ENCODE measurements at regions not wholly inside any gene's neighbourhood (a gene's known extent, or its start where the extent isn't known, plus 50 kb on each side); places are given as distances from the start of the nearest gene placed in this dataset.

DNA sequence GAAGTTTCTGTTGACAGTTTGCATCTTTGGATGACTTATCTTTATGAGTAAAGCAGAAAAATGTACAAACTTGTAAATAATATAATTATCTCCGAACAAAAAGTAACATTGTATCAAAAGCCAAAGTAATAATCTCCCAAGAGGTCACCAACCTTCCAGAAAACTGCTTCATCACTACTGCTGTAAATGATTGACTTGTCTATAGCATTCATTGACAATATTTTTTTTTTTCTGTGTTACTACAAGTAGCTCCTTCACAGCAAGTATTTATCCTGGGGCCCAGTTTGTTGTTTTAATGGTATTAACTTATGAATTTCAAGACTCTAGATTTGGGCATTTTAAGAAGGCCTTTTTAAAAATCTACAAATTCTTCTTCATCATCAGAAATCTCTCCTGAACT is 242.4 kb downstream of the KLF12 start:
- DNase-seq (no peak), ATAC-seq (ENCODE audit: low read depth) (no peak)
- TF ChIP-seq, protein P1, sequence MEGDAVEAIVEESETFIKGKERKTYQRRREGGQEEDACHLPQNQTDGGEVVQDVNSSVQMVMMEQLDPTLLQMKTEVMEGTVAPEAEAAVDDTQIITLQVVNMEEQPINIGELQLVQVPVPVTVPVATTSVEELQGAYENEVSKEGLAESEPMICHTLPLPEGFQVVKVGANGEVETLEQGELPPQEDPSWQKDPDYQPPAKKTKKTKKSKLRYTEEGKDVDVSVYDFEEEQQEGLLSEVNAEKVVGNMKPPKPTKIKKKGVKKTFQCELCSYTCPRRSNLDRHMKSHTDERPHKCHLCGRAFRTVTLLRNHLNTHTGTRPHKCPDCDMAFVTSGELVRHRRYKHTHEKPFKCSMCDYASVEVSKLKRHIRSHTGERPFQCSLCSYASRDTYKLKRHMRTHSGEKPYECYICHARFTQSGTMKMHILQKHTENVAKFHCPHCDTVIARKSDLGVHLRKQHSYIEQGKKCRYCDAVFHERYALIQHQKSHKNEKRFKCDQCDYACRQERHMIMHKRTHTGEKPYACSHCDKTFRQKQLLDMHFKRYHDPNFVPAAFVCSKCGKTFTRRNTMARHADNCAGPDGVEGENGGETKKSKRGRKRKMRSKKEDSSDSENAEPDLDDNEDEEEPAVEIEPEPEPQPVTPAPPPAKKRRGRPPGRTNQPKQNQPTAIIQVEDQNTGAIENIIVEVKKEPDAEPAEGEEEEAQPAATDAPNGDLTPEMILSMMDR (IDR thresholded peaks at IDR 0.05), result no peak
- Mint-ChIP-seq H3K27ac (no peak overlapping the region), H3K27me3 (no peaks in the 10 kb centered on the region), H3K9me3 (no peaks in the 10 kb centered on the region), H3K4me3 (no peak overlapping the region), H3K4me1 (no peaks in the 10 kb centered on the region), H3K36me3 (ENCODE audit: low read depth) (peaks cover 9% of the 10 kb centered on the region)
- intact Hi-C loops (cut with micrococcal nuclease), result loop anchor here (2.0 kb wide), 1 partner anchor 15 kb away; no protein-coding TSS in a partner anchor
- ChIA-PET CTCF (no interaction called here), POLR2A (no interaction called here)

GRCh38 chr13:73883162-73883561 is 251.0 kb downstream of the KLF12 start:
- intact Hi-C loops (cut with micrococcal nuclease), result no loop called here
- CTCF ChIA-PET, result interaction anchor here (0.6 kb wide), 1 partner anchor 1154 kb away, joined by 3 read pairs; no protein-coding TSS in a partner anchor
- no peaks in the 10 kb centered on the region for H3K27me3 Mint-ChIP-seq
- H3K36me3 Mint-ChIP-seq (ENCODE audit: low read depth), result peaks cover 41% of the 10 kb centered on the region
- no peak for DNase-seq
- no peak overlapping the region for H3K4me3 Mint-ChIP-seq
- POLR2A ChIA-PET, result no interaction called here
- H3K4me1 Mint-ChIP-seq, result peaks cover 20% of the 10 kb centered on the region
- no peak for ATAC-seq (ENCODE audit: low read depth)
- no peak overlapping the region for H3K27ac Mint-ChIP-seq
- H3K9me3 Mint-ChIP-seq, result peaks cover 2% of the 10 kb centered on the region
- TF ChIP-seq, protein P1 (IDR thresholded peaks at IDR 0.05), result no peak

DNA sequence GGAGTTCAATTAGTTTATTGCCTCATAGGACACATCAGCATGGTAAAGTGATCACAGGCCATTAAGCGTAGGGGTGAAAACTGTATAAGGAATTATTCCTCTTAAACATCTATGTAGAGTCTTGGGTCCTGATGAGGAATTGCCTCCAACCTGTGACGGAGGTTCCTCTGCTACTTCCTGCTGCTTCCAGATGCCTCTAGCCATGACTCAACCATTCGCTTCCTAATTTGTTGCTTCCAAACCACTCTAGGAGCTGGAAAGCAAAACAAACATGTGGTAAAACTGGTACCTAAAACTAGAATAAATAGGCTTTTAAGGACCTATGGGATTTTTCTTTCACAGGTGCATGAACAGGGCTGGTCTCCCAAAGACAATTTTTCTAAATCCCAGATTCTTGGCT is 253.8 kb downstream of the KLF12 start:
- peaks cover 20% of the 10 kb centered on the region for H3K4me1 Mint-ChIP-seq

DNA sequence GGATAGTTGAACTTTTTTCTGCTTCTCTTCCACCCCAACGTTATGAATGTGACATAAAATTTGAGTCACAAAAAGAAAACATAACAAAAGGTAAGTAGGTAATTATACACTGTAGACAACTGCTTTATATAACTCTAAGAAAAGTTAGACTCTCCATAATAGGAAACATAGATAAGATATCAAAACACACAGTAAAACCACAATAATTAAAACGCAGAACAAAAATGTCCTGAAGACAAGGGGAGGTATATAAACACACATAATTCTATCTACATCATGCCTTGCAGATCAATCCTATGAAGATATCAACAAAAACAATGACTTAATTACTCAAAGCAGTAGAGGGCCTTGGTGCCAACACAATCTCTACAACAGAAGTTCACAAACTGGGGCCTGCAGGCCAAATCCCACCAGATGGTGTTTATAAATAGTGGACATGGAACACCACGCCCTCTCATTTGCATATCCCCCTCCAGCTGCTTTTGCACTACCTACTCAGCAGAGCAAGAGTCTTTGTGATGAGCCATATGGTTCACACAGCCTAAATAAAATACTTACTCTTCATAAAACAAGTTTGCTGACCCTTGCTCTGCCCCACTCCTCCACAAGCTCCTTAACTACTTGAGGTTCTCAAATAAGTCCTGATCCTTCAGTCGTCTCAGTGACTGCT is 254.7 kb downstream of the KLF12 start:
- CTCF ChIA-PET, result no interaction called here
- POLR2A ChIA-PET, result no interaction called here
- ATAC-seq (ENCODE audit: low read depth) (no peak), DNase-seq (no peak)
- intact Hi-C loops (cut with micrococcal nuclease), result no loop called here
- H3K4me1 Mint-ChIP-seq, result peaks cover 21% of the 10 kb centered on the region
- no peak overlapping the region for H3K4me3 Mint-ChIP-seq
- TF ChIP-seq, protein P1 (IDR thresholded peaks at IDR 0.05), result no peak
- no peak overlapping the region for H3K27ac Mint-ChIP-seq
- H3K36me3 Mint-ChIP-seq (ENCODE audit: low read depth), result peaks cover 25% of the 10 kb centered on the region
- H3K27me3 Mint-ChIP-seq, result no peaks in the 10 kb centered on the region
- peaks cover 2% of the 10 kb centered on the region for H3K9me3 Mint-ChIP-seq

More for the DNA sequence above, 253.8 kb downstream of the KLF12 start:
- CTCF ChIA-PET, result no interaction called here
- no peak overlapping the region for H3K27ac Mint-ChIP-seq
- POLR2A ChIA-PET, result no interaction called here
- no peak for ATAC-seq (ENCODE audit: low read depth)
- H3K4me3 Mint-ChIP-seq, result no peak overlapping the region
- TF ChIP-seq, protein P1 (IDR thresholded peaks at IDR 0.05), result no peak
- intact Hi-C loops (cut with micrococcal nuclease), result no loop called here
- no peak for DNase-seq
- peaks cover 2% of the 10 kb centered on the region for H3K9me3 Mint-ChIP-seq
- no peaks in the 10 kb centered on the region for H3K27me3 Mint-ChIP-seq
- H3K36me3 Mint-ChIP-seq (ENCODE audit: low read depth), result peaks cover 32% of the 10 kb centered on the region

- intact Hi-C loops (cut with micrococcal nuclease), result loop anchor here (2.0 kb wide), 1 partner anchor 13 kb away; no protein-coding TSS in a partner anchor
- TF ChIP-seq, protein P1 (IDR thresholded peaks at IDR 0.05), result no peak
- Mint-ChIP-seq H3K9me3 (peaks cover 2% of the 10 kb centered on the region), H3K27me3 (no peaks in the 10 kb centered on the region), H3K4me3 (no peak overlapping the region), H3K36me3 (ENCODE audit: low read depth) (peaks cover 22% of the 10 kb centered on the region), H3K4me1 (peaks cover 31% of the 10 kb centered on the region), H3K27ac (no peak overlapping the region)
- ChIA-PET CTCF (no interaction called here), POLR2A (interaction anchor here (0.7 kb wide), 1 partner anchor 257 kb away, joined by 3 read pairs; the partner anchor contains the start of gene KLF12)
- no peak for ATAC-seq (ENCODE audit: low read depth)
- DNase-seq, result no peak
These were observed 256.8 kb downstream of the KLF12 start for GRCh38 chr13:73877399-73877798.

All from activated B cell treated with CpG ODN at 0.5 μM for 24 hours (primary cell).